Osteoblast (primary cell): ENCODE measurements at regions not wholly inside any gene's neighbourhood (a gene's known extent, or its start where the extent isn't known, plus 50 kb on each side); places are given as distances from the start of the nearest gene placed in this dataset.

ENCODE experiments used
- DNase-seq: peaks from one replicate; pipeline ENCODE4 v3.0.0; 2011; ENCODE audit warnings: low spot score, mixed read lengths; ENCODE audit not compliant: insufficient read length; ENCODE audit errors: missing footprints
- H2AFZ ChIP-seq: 2 replicates; pipeline ENCODE4 v1.6.0; 2011; ENCODE audit warnings: mild to moderate bottlenecking, low read length
- H3K27ac ChIP-seq: 2 replicates; pipeline ENCODE4 v1.5.1; 2011; ENCODE audit warnings: mild to moderate bottlenecking, low read depth, low read length, moderate library complexity
- H3K27me3 ChIP-seq: 2 replicates; pipeline ENCODE4 v1.6.0; 2012; ENCODE audit warnings: mild to moderate bottlenecking, control low read depth, inconsistent platforms, low read length, moderate library complexity; ENCODE audit not compliant: insufficient read depth
- H3K36me3 ChIP-seq: 2 replicates; pipeline ENCODE4 v1.5.1; 2011; ENCODE audit warnings: mild to moderate bottlenecking, low read length, control low read depth, moderate library complexity; ENCODE audit not compliant: insufficient read depth
- H3K4me1 ChIP-seq: 2 replicates; pipeline ENCODE4 v1.5.1; 2011; ENCODE audit warnings: mild to moderate bottlenecking, low read length, control low read depth, moderate library complexity; ENCODE audit not compliant: insufficient read depth
- H3K4me2 ChIP-seq: 2 replicates; pipeline ENCODE4 v1.6.0; 2011; ENCODE audit warnings: mild to moderate bottlenecking, low read length; ENCODE audit not compliant: insufficient read depth
- H3K4me3 ChIP-seq: fragments of 200-600 bp; sonication (generic); 3 replicates; pipeline ENCODE4 v1.5.1; 2012; ENCODE audit warnings: mild to moderate bottlenecking, low read length, inconsistent platforms; ENCODE audit not compliant: insufficient read depth
- H3K79me2 ChIP-seq: 2 replicates; pipeline ENCODE4 v1.6.0; 2012; ENCODE audit warnings: mild to moderate bottlenecking, low read length, control low read depth, inconsistent platforms; ENCODE audit not compliant: insufficient read depth
- H3K9me3 ChIP-seq: 2 replicates; pipeline ENCODE4 v1.5.1; 2011; ENCODE audit warnings: low read depth, low read length, control low read depth
- H4K20me1 ChIP-seq: 2 replicates; pipeline ENCODE4 v1.6.0; 2012; ENCODE audit warnings: mild to moderate bottlenecking, low read length, control low read depth; ENCODE audit not compliant: insufficient read depth
- TF ChIP-seq, protein P1 (sequence below): IDR thresholded peaks from 2 replicates; pipeline ENCODE4 v1.5.1; 2011; ENCODE audit warnings: mild to moderate bottlenecking, low read depth, low read length, moderate library complexity; ENCODE audit errors: extremely low read depth

DNA sequence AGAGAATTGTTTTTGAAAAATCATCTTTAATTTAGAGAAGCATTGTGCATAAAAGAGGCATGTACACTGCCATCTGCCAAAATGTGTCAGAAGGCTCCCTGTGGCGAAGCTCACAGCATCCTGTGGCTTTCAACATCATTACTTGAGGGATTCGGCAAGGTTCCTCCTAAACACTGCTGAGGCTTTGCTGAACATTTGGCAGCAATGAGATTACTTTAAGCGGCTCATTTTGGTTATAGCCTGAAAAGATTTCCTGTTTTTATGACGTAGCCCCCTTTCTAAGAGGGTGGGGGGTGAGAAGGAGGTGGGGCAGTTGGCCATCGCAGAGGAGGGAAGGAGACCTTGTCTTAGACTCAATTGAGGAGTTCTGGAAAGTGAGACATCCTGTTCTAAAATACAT, 469.4 kb downstream of the RASEF start:
- Histone ChIP-seq H2AFZ (no peak overlapping the region), H3K4me1 (no peaks in the 10 kb centered on the region), H3K36me3 (no peaks in the 10 kb centered on the region), H3K27ac (no peak overlapping the region), H3K9me3 (no peaks in the 10 kb centered on the region), H3K4me3 (no peak overlapping the region), H4K20me1 (no peaks in the 10 kb centered on the region), H3K4me2 (no peak overlapping the region), H3K27me3 (no peaks in the 10 kb centered on the region), H3K79me2 (no peaks in the 10 kb centered on the region)
- no peak for DNase-seq
- TF ChIP-seq, protein P1, sequence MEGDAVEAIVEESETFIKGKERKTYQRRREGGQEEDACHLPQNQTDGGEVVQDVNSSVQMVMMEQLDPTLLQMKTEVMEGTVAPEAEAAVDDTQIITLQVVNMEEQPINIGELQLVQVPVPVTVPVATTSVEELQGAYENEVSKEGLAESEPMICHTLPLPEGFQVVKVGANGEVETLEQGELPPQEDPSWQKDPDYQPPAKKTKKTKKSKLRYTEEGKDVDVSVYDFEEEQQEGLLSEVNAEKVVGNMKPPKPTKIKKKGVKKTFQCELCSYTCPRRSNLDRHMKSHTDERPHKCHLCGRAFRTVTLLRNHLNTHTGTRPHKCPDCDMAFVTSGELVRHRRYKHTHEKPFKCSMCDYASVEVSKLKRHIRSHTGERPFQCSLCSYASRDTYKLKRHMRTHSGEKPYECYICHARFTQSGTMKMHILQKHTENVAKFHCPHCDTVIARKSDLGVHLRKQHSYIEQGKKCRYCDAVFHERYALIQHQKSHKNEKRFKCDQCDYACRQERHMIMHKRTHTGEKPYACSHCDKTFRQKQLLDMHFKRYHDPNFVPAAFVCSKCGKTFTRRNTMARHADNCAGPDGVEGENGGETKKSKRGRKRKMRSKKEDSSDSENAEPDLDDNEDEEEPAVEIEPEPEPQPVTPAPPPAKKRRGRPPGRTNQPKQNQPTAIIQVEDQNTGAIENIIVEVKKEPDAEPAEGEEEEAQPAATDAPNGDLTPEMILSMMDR = no peak

DNA sequence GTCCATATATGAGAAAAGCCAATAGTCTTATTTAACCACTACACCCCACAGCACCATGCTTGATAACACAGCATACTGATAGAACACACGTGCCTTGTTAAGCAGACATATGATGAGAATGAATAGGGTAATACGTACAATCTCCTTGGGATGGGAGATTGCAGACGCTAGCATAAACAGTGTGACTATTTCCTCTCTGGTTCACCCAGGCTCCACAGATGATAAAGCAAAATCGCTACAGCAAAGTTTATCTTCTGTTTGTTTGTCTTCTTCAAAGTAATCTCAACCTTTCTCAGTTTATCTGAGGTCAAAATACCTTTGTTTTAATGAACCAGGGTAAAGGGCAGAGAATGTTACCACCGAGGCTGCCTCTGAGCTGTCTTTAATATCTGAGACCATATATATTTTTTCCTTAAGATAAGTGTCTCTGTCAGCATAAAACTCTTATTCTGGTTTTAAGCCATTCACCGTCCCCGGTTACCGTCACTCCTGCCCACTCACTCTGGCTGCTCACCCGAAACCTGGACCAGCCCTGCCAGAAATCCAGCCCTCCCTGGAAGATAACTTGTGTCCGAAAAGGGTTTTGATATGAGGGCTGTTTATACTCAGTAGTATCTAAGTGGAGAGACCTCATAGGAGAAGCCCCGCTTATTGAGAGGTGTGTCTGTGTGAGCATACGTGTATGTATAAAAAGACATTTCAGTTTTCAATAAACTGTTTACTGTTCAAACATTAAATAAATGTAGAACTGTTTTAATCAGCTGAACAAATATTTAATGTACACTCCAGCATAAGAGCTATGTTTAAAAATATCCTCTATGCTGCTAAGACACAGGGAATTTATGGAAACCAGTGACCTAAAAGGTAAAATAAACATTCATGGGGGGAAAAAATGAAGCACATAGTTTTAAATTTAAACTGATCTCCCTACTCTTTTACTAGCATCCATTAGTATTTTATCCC, 465.4 kb downstream of the RASEF start:
- no peaks in the 10 kb centered on the region for H4K20me1 ChIP-seq
- no peak overlapping the region for H2AFZ ChIP-seq
- no peak overlapping the region for H3K4me3 ChIP-seq
- H3K27ac ChIP-seq = no peak overlapping the region
- no peak overlapping the region for H3K4me2 ChIP-seq
- no peaks in the 10 kb centered on the region for H3K36me3 ChIP-seq
- no peak for DNase-seq
- no peaks in the 10 kb centered on the region for H3K9me3 ChIP-seq
- H3K27me3 ChIP-seq = peaks cover 3% of the 10 kb centered on the region
- no peaks in the 10 kb centered on the region for H3K79me2 ChIP-seq
- no peaks in the 10 kb centered on the region for H3K4me1 ChIP-seq
- TF ChIP-seq, protein P1 = no peak

DNA sequence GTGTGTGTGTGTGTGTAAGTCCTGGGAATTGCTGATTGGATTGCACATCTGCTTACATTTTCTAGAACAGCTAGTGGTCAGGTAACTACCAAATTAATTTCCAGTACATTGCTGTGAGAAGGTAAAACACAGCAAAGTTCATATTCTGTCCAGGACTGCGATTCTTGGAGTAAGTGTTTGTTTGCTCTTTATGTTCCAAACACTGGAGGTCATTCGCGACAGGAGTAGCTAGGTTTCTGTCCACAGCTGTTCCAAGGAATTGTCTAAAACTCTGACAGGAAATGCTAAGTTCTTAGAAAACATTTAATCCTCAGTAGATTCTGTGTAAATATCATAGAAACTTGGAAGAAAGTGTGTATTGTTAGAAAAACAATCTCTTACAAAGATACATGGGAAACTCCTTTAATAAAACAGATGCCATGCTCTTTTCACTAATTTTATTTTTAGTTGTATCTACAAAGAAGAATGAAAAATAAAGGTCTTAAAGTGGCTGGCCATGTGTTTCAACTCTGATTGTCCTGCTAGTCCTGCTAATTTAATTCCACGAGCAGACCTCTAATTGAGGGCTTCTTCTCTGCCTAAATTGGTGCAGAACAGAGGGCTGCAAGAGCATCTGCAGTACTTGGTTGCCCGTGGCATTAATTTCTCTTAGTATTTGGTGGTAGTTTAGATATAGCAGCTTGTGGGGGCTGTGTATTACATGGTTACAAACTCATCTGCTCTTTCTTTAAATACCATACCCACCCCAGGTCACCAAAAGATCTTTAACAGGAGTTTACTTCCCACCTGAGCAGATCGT, 464.5 kb downstream of the RASEF start:
- TF ChIP-seq, protein P1 = no peak

More for the DNA sequence above, 464.5 kb downstream of the RASEF start:
- no peaks in the 10 kb centered on the region for H4K20me1 ChIP-seq
- no peaks in the 10 kb centered on the region for H3K36me3 ChIP-seq
- no peak overlapping the region for H2AFZ ChIP-seq
- no peak for DNase-seq
- H3K27ac ChIP-seq = no peak overlapping the region
- H3K27me3 ChIP-seq = peaks cover 3% of the 10 kb centered on the region
- no peak overlapping the region for H3K4me2 ChIP-seq
- no peaks in the 10 kb centered on the region for H3K9me3 ChIP-seq
- H3K4me1 ChIP-seq = no peaks in the 10 kb centered on the region
- no peaks in the 10 kb centered on the region for H3K79me2 ChIP-seq
- H3K4me3 ChIP-seq = no peak overlapping the region
